ENCODE measurements at regions not wholly inside any gene's neighbourhood (a gene's known extent, or its start where the extent isn't known, plus 50 kb on each side); places are given as distances from the start of the nearest gene placed in this dataset.
A peak's percentile ranks its signal among the peaks of the same experiment; 100 is the strongest.

- Histone ChIP-seq H3K36me3 (no peaks in the 10 kb centered on the region), H3K4me3 (no peak overlapping the region), H3K4me1 (ENCODE audit: low read depth) (no peaks in the 10 kb centered on the region), H3K27ac (no peak overlapping the region), H3K9me3 (ENCODE audit: low read depth) (no peaks in the 10 kb centered on the region), H3K27me3 (no peaks in the 10 kb centered on the region)
- DNase-seq (ENCODE audit: low read depth in 1 of 2, low spot score in 1 of 2), result no peak
- no peak for TF ChIP-seq CTCF (IDR thresholded peaks at IDR 0.05; ENCODE audit: low read depth, low read length)
Measured at GRCh38 chr5:163825661-163826060, 320.2 kb downstream of the MAT2B start.

- no peaks in the 10 kb centered on the region for H3K27me3 ChIP-seq
- no peak overlapping the region for H3K27ac ChIP-seq
- no peaks in the 10 kb centered on the region for H3K4me1 ChIP-seq (ENCODE audit: low read depth)
- H3K9me3 ChIP-seq (ENCODE audit: low read depth), result no peaks in the 10 kb centered on the region
- no peak overlapping the region for H3K4me3 ChIP-seq
- no peak for DNase-seq (ENCODE audit: low read depth in 1 of 2, low spot score in 1 of 2)
- TF ChIP-seq CTCF (IDR thresholded peaks at IDR 0.05; ENCODE audit: low read depth, low read length), result no peak
- no peaks in the 10 kb centered on the region for H3K36me3 ChIP-seq
Measured at GRCh38 chr5:163826201-163826600, 320.8 kb downstream of the MAT2B start.

- no peaks in the 10 kb centered on the region for H3K4me1 ChIP-seq (ENCODE audit: low read depth)
- no peak overlapping the region for H3K4me3 ChIP-seq
Measured at GRCh38 chr5:163832155-163832554, 326.7 kb downstream of the MAT2B start.

GRCh38 chr5:163838738-163839137 lies 333.3 kb downstream of the MAT2B start:
- Histone ChIP-seq H3K27me3 (no peaks in the 10 kb centered on the region), H3K4me1 (ENCODE audit: low read depth) (no peaks in the 10 kb centered on the region), H3K9me3 (ENCODE audit: low read depth) (no peaks in the 10 kb centered on the region), H3K4me3 (no peak overlapping the region), H3K36me3 (no peaks in the 10 kb centered on the region), H3K27ac (no peak overlapping the region)
- no peak for DNase-seq (ENCODE audit: low read depth in 1 of 2, low spot score in 1 of 2)
- TF ChIP-seq CTCF (IDR thresholded peaks at IDR 0.05; ENCODE audit: low read depth, low read length), result no peak

More at GRCh38 chr5:163832155-163832554, 326.7 kb downstream of the MAT2B start:
- H3K9me3 ChIP-seq (ENCODE audit: low read depth), result no peaks in the 10 kb centered on the region
- H3K36me3 ChIP-seq, result no peaks in the 10 kb centered on the region
- no peak for TF ChIP-seq CTCF (IDR thresholded peaks at IDR 0.05; ENCODE audit: low read depth, low read length)
- no peak for DNase-seq (ENCODE audit: low read depth in 1 of 2, low spot score in 1 of 2)
- H3K27me3 ChIP-seq, result no peaks in the 10 kb centered on the region
- no peak overlapping the region for H3K27ac ChIP-seq

GRCh38 chr5:163846512-163846911 lies 341.1 kb downstream of the MAT2B start:
- H3K4me3 ChIP-seq, result no peak overlapping the region
- H3K36me3 ChIP-seq, result no peaks in the 10 kb centered on the region
- no peaks in the 10 kb centered on the region for H3K27me3 ChIP-seq
- no peak for TF ChIP-seq CTCF (IDR thresholded peaks at IDR 0.05; ENCODE audit: low read depth, low read length)
- no peaks in the 10 kb centered on the region for H3K4me1 ChIP-seq (ENCODE audit: low read depth)
- DNase-seq (ENCODE audit: low read depth in 1 of 2, low spot score in 1 of 2), result peak in 1 of 2 donors; percentile 77
- no peak overlapping the region for H3K27ac ChIP-seq
- no peaks in the 10 kb centered on the region for H3K9me3 ChIP-seq (ENCODE audit: low read depth)

- TF ChIP-seq CTCF (IDR thresholded peaks at IDR 0.05; ENCODE audit: low read depth, low read length), result no peak
- no peak for DNase-seq (ENCODE audit: low read depth in 1 of 2, low spot score in 1 of 2)
- Histone ChIP-seq H3K4me1 (ENCODE audit: low read depth) (no peaks in the 10 kb centered on the region), H3K27me3 (no peaks in the 10 kb centered on the region), H3K9me3 (ENCODE audit: low read depth) (no peaks in the 10 kb centered on the region), H3K4me3 (no peak overlapping the region), H3K36me3 (no peaks in the 10 kb centered on the region), H3K27ac (no peak overlapping the region)
Measured at GRCh38 chr5:163855754-163856153, 350.3 kb downstream of the MAT2B start.

All from cardiac muscle cell (in vitro differentiated cells and primary cell).